Panc1 (cell line): ENCODE measurements at regions not wholly inside any gene's neighbourhood (a gene's known extent, or its start where the extent isn't known, plus 50 kb on each side); places are given as distances from the start of the nearest gene placed in this dataset.

Source experiments
- ATAC-seq: fragments of 200-7000 bp; cut with Tn5 transposase; 2 replicates; pipeline ENCODE4 v1.9.1; 2020; ENCODE audit warnings: mild to moderate bottlenecking, moderate library complexity
- BruUV-seq: library from RNA; stranded (reverse); fragments of 400-500 nt; replicated peaks from 2 replicates; lab custom pipeline; 2021; lab: Mats Ljungman, UMichigan
- CTCF ChIA-PET: fragments of 300-600 bp; sonication (Branson Sonifier 250); formaldehyde crosslinking; loops from one replicate; lab custom pipeline; 2022; ENCODE audit warnings: antibody characterized with exemption; lab: Charles Lee
- POLR2A ChIA-PET: fragments of 300-600 bp; sonication (Branson Sonifier 250); formaldehyde crosslinking; loops from one replicate; lab custom pipeline; 2022; ENCODE audit warnings: antibody characterized with exemption; lab: Charles Lee
- DNase-seq: peaks from one replicate; pipeline ENCODE4 v3.0.0-alpha.2; 2010; ENCODE audit warnings: low read depth, low spot score
- H3K27ac ChIP-seq: 2 replicates; pipeline ENCODE4 v1.5.1; 2011; ENCODE audit warnings: mild to moderate bottlenecking, low read length, inconsistent platforms
- H3K27me3 ChIP-seq: fragments of 200-500 bp; sonication (Bioruptor generic); 2 replicates; pipeline ENCODE4 v1.6.0; 2014; ENCODE audit warnings: low read length, inconsistent platforms; ENCODE audit not compliant: control insufficient read depth, insufficient read depth
- H3K36me3 ChIP-seq: fragments of 200-500 bp; sonication (Bioruptor generic); 2 replicates; pipeline ENCODE4 v1.5.1; 2014; ENCODE audit warnings: inconsistent platforms, mild to moderate bottlenecking, low read length, moderate library complexity; ENCODE audit not compliant: control insufficient read depth, insufficient read depth
- H3K4me1 ChIP-seq: 2 replicates; pipeline ENCODE4 v1.5.1; 2011; ENCODE audit warnings: inconsistent platforms, mild to moderate bottlenecking, low read length, moderate library complexity; ENCODE audit not compliant: control insufficient read depth, insufficient read depth
- H3K4me3 ChIP-seq, 2 experiments: 2 replicates each; pipeline ENCODE4 v1.5.1; 2011 to 2012; ENCODE audit warnings: low read depth in 2 of 2, low read length in 2 of 2, mild to moderate bottlenecking in 2 of 2, inconsistent platforms in 1 of 2, moderate library complexity in 1 of 2
- H3K9me3 ChIP-seq: fragments of 200-500 bp; sonication (Bioruptor generic); 2 replicates; pipeline ENCODE4 v1.5.1; 2014; ENCODE audit warnings: low read depth, mild to moderate bottlenecking, inconsistent platforms, low read length, moderate library complexity; ENCODE audit not compliant: control insufficient read depth, insufficient read depth
- POLR2AphosphoS5 ChIP-seq: IDR thresholded peaks from 2 replicates; pipeline ENCODE4 v1.6.1; 2012; ENCODE audit warnings: mild to moderate bottlenecking, low read depth, low read length, moderate library complexity
- SIN3A ChIP-seq: IDR thresholded peaks from 2 replicates; pipeline ENCODE4 v1.6.1; 2012; ENCODE audit warnings: low read depth, mild to moderate bottlenecking, low read length, moderate library complexity, borderline replicate concordance; ENCODE audit not compliant: insufficient read depth
- TCF7L2 ChIP-seq: IDR thresholded peaks from 2 replicates; pipeline ENCODE4 v1.6.1; 2011; ENCODE audit warnings: mild to moderate bottlenecking, low read depth, low read length, inconsistent platforms
- in situ Hi-C: cut with HindIII; loops from 2 replicates; pipeline ENCODE4 v1.10.0; 2016; ENCODE audit warnings: low sequenced_read_pairs, low pct_unique_long_range_greater_than_20kb
- intact Hi-C: fragments of 100-400 bp; cut with micrococcal nuclease; formaldehyde crosslinking; loops from one replicate; pipeline ENCODE4 v1.10.0; 2022; ENCODE audit not compliant: unreplicated experiment
- TF ChIP-seq, protein P1 (sequence below): fragments of 450-650 bp; IDR thresholded peaks from 2 replicates; pipeline ENCODE4 v1.5.1; 2017; ENCODE audit warnings: mild to moderate bottlenecking
- TF ChIP-seq, protein P2 (sequence below), 2 experiments: IDR thresholded peaks; 2 replicates each; pipeline ENCODE4 v1.6.1; 2011 to 2012; ENCODE audit warnings: low read depth in 2 of 2, control low read depth in 1 of 2, low read length in 1 of 2, mild to moderate bottlenecking in 1 of 2, moderate library complexity in 1 of 2; ENCODE audit not compliant: insufficient read depth in 1 of 2

DNA sequence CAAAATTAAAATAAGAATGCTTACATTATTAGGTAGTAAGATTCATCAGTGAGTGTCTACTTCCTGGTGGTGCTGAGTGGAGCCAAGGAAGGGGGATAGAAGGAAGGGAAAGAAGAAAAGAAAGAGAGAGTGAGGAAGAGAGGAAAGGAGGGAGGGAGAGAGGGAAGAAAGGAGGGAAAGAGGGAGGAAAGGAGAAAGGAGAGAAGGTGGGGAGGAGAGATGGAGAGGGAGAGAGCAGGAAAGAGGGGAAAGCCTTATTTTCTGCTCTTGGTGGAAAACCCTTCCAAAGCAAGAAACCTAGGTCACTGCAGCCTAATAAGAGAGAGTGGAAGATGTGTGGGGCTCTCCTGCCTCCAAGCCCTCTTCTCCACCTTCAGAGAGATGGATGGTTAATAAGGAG lies 90.2 kb upstream of the EEF1E1 start:
- Histone ChIP-seq H3K9me3 (no peaks in the 10 kb centered on the region), H3K4me3 (no peak overlapping the region), H3K27ac (peak overlapping the region; percentile 60), H3K36me3 (no peaks in the 10 kb centered on the region), H3K4me1 (peaks cover 3% of the 10 kb centered on the region; the same call in 1 of the 2 replicates), H3K27me3 (no peaks in the 10 kb centered on the region)
- ChIA-PET POLR2A (no interaction called here), CTCF (no interaction called here)
- BruUV-seq = no TSS peak
- ATAC-seq = no peak
- intact Hi-C loops (no loop called here), in situ Hi-C loops (no loop called here)
- TF ChIP-seq POLR2AphosphoS5 (no peak), TCF7L2 (no peak), SIN3A (no peak)
- TF ChIP-seq, protein P1, sequence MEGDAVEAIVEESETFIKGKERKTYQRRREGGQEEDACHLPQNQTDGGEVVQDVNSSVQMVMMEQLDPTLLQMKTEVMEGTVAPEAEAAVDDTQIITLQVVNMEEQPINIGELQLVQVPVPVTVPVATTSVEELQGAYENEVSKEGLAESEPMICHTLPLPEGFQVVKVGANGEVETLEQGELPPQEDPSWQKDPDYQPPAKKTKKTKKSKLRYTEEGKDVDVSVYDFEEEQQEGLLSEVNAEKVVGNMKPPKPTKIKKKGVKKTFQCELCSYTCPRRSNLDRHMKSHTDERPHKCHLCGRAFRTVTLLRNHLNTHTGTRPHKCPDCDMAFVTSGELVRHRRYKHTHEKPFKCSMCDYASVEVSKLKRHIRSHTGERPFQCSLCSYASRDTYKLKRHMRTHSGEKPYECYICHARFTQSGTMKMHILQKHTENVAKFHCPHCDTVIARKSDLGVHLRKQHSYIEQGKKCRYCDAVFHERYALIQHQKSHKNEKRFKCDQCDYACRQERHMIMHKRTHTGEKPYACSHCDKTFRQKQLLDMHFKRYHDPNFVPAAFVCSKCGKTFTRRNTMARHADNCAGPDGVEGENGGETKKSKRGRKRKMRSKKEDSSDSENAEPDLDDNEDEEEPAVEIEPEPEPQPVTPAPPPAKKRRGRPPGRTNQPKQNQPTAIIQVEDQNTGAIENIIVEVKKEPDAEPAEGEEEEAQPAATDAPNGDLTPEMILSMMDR = no peak
- TF ChIP-seq, protein P2, sequence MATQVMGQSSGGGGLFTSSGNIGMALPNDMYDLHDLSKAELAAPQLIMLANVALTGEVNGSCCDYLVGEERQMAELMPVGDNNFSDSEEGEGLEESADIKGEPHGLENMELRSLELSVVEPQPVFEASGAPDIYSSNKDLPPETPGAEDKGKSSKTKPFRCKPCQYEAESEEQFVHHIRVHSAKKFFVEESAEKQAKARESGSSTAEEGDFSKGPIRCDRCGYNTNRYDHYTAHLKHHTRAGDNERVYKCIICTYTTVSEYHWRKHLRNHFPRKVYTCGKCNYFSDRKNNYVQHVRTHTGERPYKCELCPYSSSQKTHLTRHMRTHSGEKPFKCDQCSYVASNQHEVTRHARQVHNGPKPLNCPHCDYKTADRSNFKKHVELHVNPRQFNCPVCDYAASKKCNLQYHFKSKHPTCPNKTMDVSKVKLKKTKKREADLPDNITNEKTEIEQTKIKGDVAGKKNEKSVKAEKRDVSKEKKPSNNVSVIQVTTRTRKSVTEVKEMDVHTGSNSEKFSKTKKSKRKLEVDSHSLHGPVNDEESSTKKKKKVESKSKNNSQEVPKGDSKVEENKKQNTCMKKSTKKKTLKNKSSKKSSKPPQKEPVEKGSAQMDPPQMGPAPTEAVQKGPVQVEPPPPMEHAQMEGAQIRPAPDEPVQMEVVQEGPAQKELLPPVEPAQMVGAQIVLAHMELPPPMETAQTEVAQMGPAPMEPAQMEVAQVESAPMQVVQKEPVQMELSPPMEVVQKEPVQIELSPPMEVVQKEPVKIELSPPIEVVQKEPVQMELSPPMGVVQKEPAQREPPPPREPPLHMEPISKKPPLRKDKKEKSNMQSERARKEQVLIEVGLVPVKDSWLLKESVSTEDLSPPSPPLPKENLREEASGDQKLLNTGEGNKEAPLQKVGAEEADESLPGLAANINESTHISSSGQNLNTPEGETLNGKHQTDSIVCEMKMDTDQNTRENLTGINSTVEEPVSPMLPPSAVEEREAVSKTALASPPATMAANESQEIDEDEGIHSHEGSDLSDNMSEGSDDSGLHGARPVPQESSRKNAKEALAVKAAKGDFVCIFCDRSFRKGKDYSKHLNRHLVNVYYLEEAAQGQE (IDR thresholded peaks at IDR 0.05; ENCODE audit: insufficient read depth in 1 of 2, low read depth in 2 of 2, low read length in 1 of 2) = no peak
- DNase-seq = no peak

DNA sequence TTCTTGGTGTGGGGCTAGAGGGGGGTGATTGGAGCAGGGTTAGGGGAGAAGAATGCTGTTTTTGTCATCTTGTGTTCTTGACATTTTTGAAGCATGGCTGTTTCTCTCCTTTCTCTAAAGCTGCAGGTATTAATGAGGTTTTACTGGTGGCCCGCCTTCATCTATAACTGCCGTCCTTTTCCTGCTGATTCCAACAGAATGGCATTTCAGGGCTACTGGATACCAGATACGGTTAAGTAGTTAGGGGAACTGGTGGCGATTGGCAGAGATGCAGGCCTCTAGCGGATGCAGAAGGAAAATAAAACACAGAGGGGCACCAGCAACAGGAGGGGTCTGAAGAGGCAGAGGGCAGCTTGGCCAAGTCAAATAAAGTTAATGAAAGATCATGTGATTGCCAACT lies 89.7 kb upstream of the EEF1E1 start:
- TF ChIP-seq SIN3A = no peak
- TF ChIP-seq, protein P2 (IDR thresholded peaks at IDR 0.05; ENCODE audit: insufficient read depth in 1 of 2, low read depth in 2 of 2, low read length in 1 of 2) = no peak
- TF ChIP-seq, protein P1 = no peak
- TF ChIP-seq POLR2AphosphoS5 = no peak
- no peak for TF ChIP-seq TCF7L2
- H3K4me1 ChIP-seq = peaks cover 3% of the 10 kb centered on the region; the same call in 1 of the 2 replicates
- H3K9me3 ChIP-seq = no peaks in the 10 kb centered on the region
- H3K27ac ChIP-seq = no peak overlapping the region
- in situ Hi-C loops = no loop called here
- DNase-seq = no peak
- intact Hi-C loops = no loop called here
- H3K4me3 ChIP-seq = no peak overlapping the region
- no peak for ATAC-seq
- H3K36me3 ChIP-seq = no peaks in the 10 kb centered on the region
- ChIA-PET POLR2A (no interaction called here), CTCF (no interaction called here)
- H3K27me3 ChIP-seq = no peaks in the 10 kb centered on the region
- no TSS peak for BruUV-seq
